ENCODE measurements at regions not wholly inside any gene's neighbourhood (a gene's known extent, or its start where the extent isn't known, plus 50 kb on each side); places are given as distances from the start of the nearest gene placed in this dataset.

- Histone ChIP-seq H3K27me3 (ENCODE audit: control insufficient read depth in 2 of 2, insufficient read depth in 2 of 2, low read length in 2 of 2) (no peaks in the 10 kb centered on the region), H3K36me3 (ENCODE audit: control insufficient read depth in 2 of 2, insufficient read depth in 2 of 2, low read length in 2 of 2) (no peaks in the 10 kb centered on the region), H3K27ac (ENCODE audit: low read depth in 2 of 2, low read length in 2 of 2) (no peak overlapping the region), H3K9me3 (ENCODE audit: control insufficient read depth in 2 of 2, low read length in 2 of 2) (no peaks in the 10 kb centered on the region), H3K9ac (ENCODE audit: low read depth in 1 of 2, low read length in 2 of 2) (no peak overlapping the region), H3K4me3 (ENCODE audit: low read length in 2 of 2) (peak overlapping the region in 1 of 2 donors; percentile 50), H3K4me1 (ENCODE audit: control insufficient read depth in 2 of 2, insufficient read depth in 2 of 2, low read length in 2 of 2) (peaks cover 0 to 4% of the 10 kb centered on the region in 2 donors)
Measured at GRCh38 chr15:59953392-59953883, 50.7 kb upstream of the FOXB1 start.

GRCh38 chr15:59952960-59953359 is 51.2 kb upstream of the FOXB1 start:
- no peaks in the 10 kb centered on the region for H3K9me3 ChIP-seq (ENCODE audit: control insufficient read depth in 2 of 2, low read length in 2 of 2)
- H3K27ac ChIP-seq (ENCODE audit: low read depth in 2 of 2, low read length in 2 of 2) = no peak overlapping the region
- peaks cover 0 to 4% of the 10 kb centered on the region in 2 donors for H3K4me1 ChIP-seq (ENCODE audit: control insufficient read depth in 2 of 2, insufficient read depth in 2 of 2, low read length in 2 of 2)
- no peaks in the 10 kb centered on the region for H3K27me3 ChIP-seq (ENCODE audit: control insufficient read depth in 2 of 2, insufficient read depth in 2 of 2, low read length in 2 of 2)
- no peak overlapping the region for H3K9ac ChIP-seq (ENCODE audit: low read depth in 1 of 2, low read length in 2 of 2)
- H3K36me3 ChIP-seq (ENCODE audit: control insufficient read depth in 2 of 2, insufficient read depth in 2 of 2, low read length in 2 of 2) = no peaks in the 10 kb centered on the region
- H3K4me3 ChIP-seq (ENCODE audit: low read length in 2 of 2) = peak overlapping the region in 1 of 2 donors; percentile 50

- H3K36me3 ChIP-seq (ENCODE audit: control insufficient read depth in 2 of 2, insufficient read depth in 2 of 2, low read length in 2 of 2) = no peaks in the 10 kb centered on the region
- no peaks in the 10 kb centered on the region for H3K27me3 ChIP-seq (ENCODE audit: control insufficient read depth in 2 of 2, insufficient read depth in 2 of 2, low read length in 2 of 2)
- H3K9ac ChIP-seq (ENCODE audit: low read depth in 1 of 2, low read length in 2 of 2) = no peak overlapping the region
- peaks cover 0 to 4% of the 10 kb centered on the region in 2 donors for H3K4me1 ChIP-seq (ENCODE audit: control insufficient read depth in 2 of 2, insufficient read depth in 2 of 2, low read length in 2 of 2)
- H3K4me3 ChIP-seq (ENCODE audit: low read length in 2 of 2) = no peak overlapping the region
- H3K27ac ChIP-seq (ENCODE audit: low read depth in 2 of 2, low read length in 2 of 2) = no peak overlapping the region
- no peaks in the 10 kb centered on the region for H3K9me3 ChIP-seq (ENCODE audit: control insufficient read depth in 2 of 2, low read length in 2 of 2)
Measured at GRCh38 chr15:59950603-59951388, 53.3 kb upstream of the FOXB1 start.

GRCh38 chr15:59948924-59949613 is 55.0 kb upstream of the FOXB1 start:
- no peaks in the 10 kb centered on the region for H3K27me3 ChIP-seq (ENCODE audit: control insufficient read depth in 2 of 2, insufficient read depth in 2 of 2, low read length in 2 of 2)
- H3K9me3 ChIP-seq (ENCODE audit: control insufficient read depth in 2 of 2, low read length in 2 of 2) = no peaks in the 10 kb centered on the region
- H3K9ac ChIP-seq (ENCODE audit: low read depth in 1 of 2, low read length in 2 of 2) = no peak overlapping the region
- H3K36me3 ChIP-seq (ENCODE audit: control insufficient read depth in 2 of 2, insufficient read depth in 2 of 2, low read length in 2 of 2) = no peaks in the 10 kb centered on the region
- no peak overlapping the region for H3K27ac ChIP-seq (ENCODE audit: low read depth in 2 of 2, low read length in 2 of 2)
- H3K4me1 ChIP-seq (ENCODE audit: control insufficient read depth in 2 of 2, insufficient read depth in 2 of 2, low read length in 2 of 2) = peaks cover 0 to 4% of the 10 kb centered on the region in 2 donors
- no peak overlapping the region for H3K4me3 ChIP-seq (ENCODE audit: low read length in 2 of 2)

- Histone ChIP-seq H3K36me3 (ENCODE audit: control insufficient read depth in 2 of 2, insufficient read depth in 2 of 2, low read length in 2 of 2) (no peaks in the 10 kb centered on the region), H3K4me3 (ENCODE audit: low read length in 2 of 2) (no peak overlapping the region), H3K9me3 (ENCODE audit: control insufficient read depth in 2 of 2, low read length in 2 of 2) (no peaks in the 10 kb centered on the region), H3K27ac (ENCODE audit: low read depth in 2 of 2, low read length in 2 of 2) (no peak overlapping the region), H3K4me1 (ENCODE audit: control insufficient read depth in 2 of 2, insufficient read depth in 2 of 2, low read length in 2 of 2) (no peaks in the 10 kb centered on the region), H3K9ac (ENCODE audit: low read depth in 1 of 2, low read length in 2 of 2) (no peak overlapping the region), H3K27me3 (ENCODE audit: control insufficient read depth in 2 of 2, insufficient read depth in 2 of 2, low read length in 2 of 2) (no peaks in the 10 kb centered on the region)
Measured at GRCh38 chr15:59946084-59946483, 58.0 kb upstream of the FOXB1 start.

- H3K9me3 ChIP-seq (ENCODE audit: control insufficient read depth in 2 of 2, low read length in 2 of 2) = no peaks in the 10 kb centered on the region
- H3K4me1 ChIP-seq (ENCODE audit: control insufficient read depth in 2 of 2, insufficient read depth in 2 of 2, low read length in 2 of 2) = no peaks in the 10 kb centered on the region
- no peak overlapping the region for H3K27ac ChIP-seq (ENCODE audit: low read depth in 2 of 2, low read length in 2 of 2)
- no peak overlapping the region for H3K4me3 ChIP-seq (ENCODE audit: low read length in 2 of 2)
- no peaks in the 10 kb centered on the region for H3K27me3 ChIP-seq (ENCODE audit: control insufficient read depth in 2 of 2, insufficient read depth in 2 of 2, low read length in 2 of 2)
- no peaks in the 10 kb centered on the region for H3K36me3 ChIP-seq (ENCODE audit: control insufficient read depth in 2 of 2, insufficient read depth in 2 of 2, low read length in 2 of 2)
- H3K9ac ChIP-seq (ENCODE audit: low read depth in 1 of 2, low read length in 2 of 2) = no peak overlapping the region
Measured at GRCh38 chr15:59945036-59945435, 59.1 kb upstream of the FOXB1 start.

GRCh38 chr15:59941612-59942011 is 62.5 kb upstream of the FOXB1 start:
- no peaks in the 10 kb centered on the region for H3K4me1 ChIP-seq (ENCODE audit: control insufficient read depth in 2 of 2, insufficient read depth in 2 of 2, low read length in 2 of 2)
- H3K9me3 ChIP-seq (ENCODE audit: control insufficient read depth in 2 of 2, low read length in 2 of 2) = no peaks in the 10 kb centered on the region
- H3K27me3 ChIP-seq (ENCODE audit: control insufficient read depth in 2 of 2, insufficient read depth in 2 of 2, low read length in 2 of 2) = no peaks in the 10 kb centered on the region
- H3K4me3 ChIP-seq (ENCODE audit: low read length in 2 of 2) = no peak overlapping the region
- no peak overlapping the region for H3K9ac ChIP-seq (ENCODE audit: low read depth in 1 of 2, low read length in 2 of 2)
- no peaks in the 10 kb centered on the region for H3K36me3 ChIP-seq (ENCODE audit: control insufficient read depth in 2 of 2, insufficient read depth in 2 of 2, low read length in 2 of 2)
- no peak overlapping the region for H3K27ac ChIP-seq (ENCODE audit: low read depth in 2 of 2, low read length in 2 of 2)

- no peaks in the 10 kb centered on the region for H3K27me3 ChIP-seq (ENCODE audit: control insufficient read depth in 2 of 2, insufficient read depth in 2 of 2, low read length in 2 of 2)
- no peak overlapping the region for H3K4me3 ChIP-seq (ENCODE audit: low read length in 2 of 2)
- H3K9me3 ChIP-seq (ENCODE audit: control insufficient read depth in 2 of 2, low read length in 2 of 2) = no peaks in the 10 kb centered on the region
- H3K27ac ChIP-seq (ENCODE audit: low read depth in 2 of 2, low read length in 2 of 2) = no peak overlapping the region
- H3K36me3 ChIP-seq (ENCODE audit: control insufficient read depth in 2 of 2, insufficient read depth in 2 of 2, low read length in 2 of 2) = no peaks in the 10 kb centered on the region
- H3K4me1 ChIP-seq (ENCODE audit: control insufficient read depth in 2 of 2, insufficient read depth in 2 of 2, low read length in 2 of 2) = no peaks in the 10 kb centered on the region
- no peak overlapping the region for H3K9ac ChIP-seq (ENCODE audit: low read depth in 1 of 2, low read length in 2 of 2)
Measured at GRCh38 chr15:59940928-59941327, 63.2 kb upstream of the FOXB1 start.

GRCh38 chr15:59940456-59940855 is 63.7 kb upstream of the FOXB1 start:
- no peaks in the 10 kb centered on the region for H3K9me3 ChIP-seq (ENCODE audit: control insufficient read depth in 2 of 2, low read length in 2 of 2)
- H3K27ac ChIP-seq (ENCODE audit: low read depth in 2 of 2, low read length in 2 of 2) = no peak overlapping the region
- H3K9ac ChIP-seq (ENCODE audit: low read depth in 1 of 2, low read length in 2 of 2) = no peak overlapping the region
- H3K4me1 ChIP-seq (ENCODE audit: control insufficient read depth in 2 of 2, insufficient read depth in 2 of 2, low read length in 2 of 2) = no peaks in the 10 kb centered on the region
- no peaks in the 10 kb centered on the region for H3K36me3 ChIP-seq (ENCODE audit: control insufficient read depth in 2 of 2, insufficient read depth in 2 of 2, low read length in 2 of 2)
- no peaks in the 10 kb centered on the region for H3K27me3 ChIP-seq (ENCODE audit: control insufficient read depth in 2 of 2, insufficient read depth in 2 of 2, low read length in 2 of 2)
- H3K4me3 ChIP-seq (ENCODE audit: low read length in 2 of 2) = no peak overlapping the region

- no peak overlapping the region for H3K27ac ChIP-seq (ENCODE audit: low read depth in 2 of 2, low read length in 2 of 2)
- H3K4me1 ChIP-seq (ENCODE audit: control insufficient read depth in 2 of 2, insufficient read depth in 2 of 2, low read length in 2 of 2) = no peaks in the 10 kb centered on the region
- H3K9me3 ChIP-seq (ENCODE audit: control insufficient read depth in 2 of 2, low read length in 2 of 2) = no peaks in the 10 kb centered on the region
- no peak overlapping the region for H3K4me3 ChIP-seq (ENCODE audit: low read length in 2 of 2)
- no peaks in the 10 kb centered on the region for H3K27me3 ChIP-seq (ENCODE audit: control insufficient read depth in 2 of 2, insufficient read depth in 2 of 2, low read length in 2 of 2)
- no peaks in the 10 kb centered on the region for H3K36me3 ChIP-seq (ENCODE audit: control insufficient read depth in 2 of 2, insufficient read depth in 2 of 2, low read length in 2 of 2)
- H3K9ac ChIP-seq (ENCODE audit: low read depth in 1 of 2, low read length in 2 of 2) = no peak overlapping the region
Measured at GRCh38 chr15:59936741-59937140, 67.4 kb upstream of the FOXB1 start.
